ENCODE measurements at regions not wholly inside any gene's neighbourhood (a gene's known extent, or its start where the extent isn't known, plus 50 kb on each side); places are given as distances from the start of the nearest gene placed in this dataset.

DNA sequence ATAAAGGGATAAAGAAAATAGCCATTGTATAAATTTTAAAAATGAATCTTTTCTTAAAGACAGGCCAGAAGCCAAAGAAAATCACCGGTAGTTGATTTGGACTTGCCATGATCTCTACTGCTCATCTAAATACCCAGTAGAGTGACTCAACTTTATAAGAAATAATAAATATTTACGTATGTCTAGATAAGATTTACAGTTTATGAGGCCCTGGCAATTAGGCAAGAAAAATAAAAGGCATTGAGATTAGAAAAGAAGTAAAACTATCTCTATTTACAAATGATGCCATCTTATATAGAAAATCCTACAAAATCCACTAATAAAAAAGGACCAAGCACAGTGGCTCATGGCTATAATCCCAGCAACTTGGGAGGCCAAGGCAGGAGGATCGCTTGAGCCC is 765.5 kb upstream of the HTR2C start:
- POLR2A ChIA-PET, result no interaction called here
- Histone ChIP-seq H3K36me3 (ENCODE audit: control insufficient read depth in 2 of 2, insufficient read depth in 1 of 2, low read length in 2 of 2) (no peaks in the 10 kb centered on the region; a peak in 1 of 3 replicates), H3K4me3 (ENCODE audit: low read depth, low read length) (no peak overlapping the region), H3K27ac (ENCODE audit: extremely low read depth, low read depth, low read length) (no peak overlapping the region), H3K9me3 (ENCODE audit: control insufficient read depth, insufficient read depth, low read depth, low read length) (no peaks in the 10 kb centered on the region), H3K4me1 (ENCODE audit: control insufficient read depth, insufficient read depth, low read length) (no peaks in the 10 kb centered on the region)
- CTCF ChIA-PET, result no interaction called here
- TF ChIP-seq ZNF791 (tag by site-specific recombination; IDR thresholded peaks at IDR 0.05) (no peak), KLF8 (tag by site-specific recombination; IDR thresholded peaks at IDR 0.05) (no peak), GLI2 (tag by site-specific recombination; IDR thresholded peaks at IDR 0.05; ENCODE audit: borderline replicate concordance, low read depth) (no peak), ZNF548 (tag by site-specific recombination; IDR thresholded peaks at IDR 0.05) (no peak), ZNF48 (tag by site-specific recombination; IDR thresholded peaks at IDR 0.05) (no peak), ZNF10 (tag by site-specific recombination; IDR thresholded peaks at IDR 0.05) (no peak)
- TF ChIP-seq, protein P1, sequence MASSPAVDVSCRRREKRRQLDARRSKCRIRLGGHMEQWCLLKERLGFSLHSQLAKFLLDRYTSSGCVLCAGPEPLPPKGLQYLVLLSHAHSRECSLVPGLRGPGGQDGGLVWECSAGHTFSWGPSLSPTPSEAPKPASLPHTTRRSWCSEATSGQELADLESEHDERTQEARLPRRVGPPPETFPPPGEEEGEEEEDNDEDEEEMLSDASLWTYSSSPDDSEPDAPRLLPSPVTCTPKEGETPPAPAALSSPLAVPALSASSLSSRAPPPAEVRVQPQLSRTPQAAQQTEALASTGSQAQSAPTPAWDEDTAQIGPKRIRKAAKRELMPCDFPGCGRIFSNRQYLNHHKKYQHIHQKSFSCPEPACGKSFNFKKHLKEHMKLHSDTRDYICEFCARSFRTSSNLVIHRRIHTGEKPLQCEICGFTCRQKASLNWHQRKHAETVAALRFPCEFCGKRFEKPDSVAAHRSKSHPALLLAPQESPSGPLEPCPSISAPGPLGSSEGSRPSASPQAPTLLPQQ (tag by site-specific recombination; IDR thresholded peaks at IDR 0.05), result no peak
- TF ChIP-seq, protein P2, sequence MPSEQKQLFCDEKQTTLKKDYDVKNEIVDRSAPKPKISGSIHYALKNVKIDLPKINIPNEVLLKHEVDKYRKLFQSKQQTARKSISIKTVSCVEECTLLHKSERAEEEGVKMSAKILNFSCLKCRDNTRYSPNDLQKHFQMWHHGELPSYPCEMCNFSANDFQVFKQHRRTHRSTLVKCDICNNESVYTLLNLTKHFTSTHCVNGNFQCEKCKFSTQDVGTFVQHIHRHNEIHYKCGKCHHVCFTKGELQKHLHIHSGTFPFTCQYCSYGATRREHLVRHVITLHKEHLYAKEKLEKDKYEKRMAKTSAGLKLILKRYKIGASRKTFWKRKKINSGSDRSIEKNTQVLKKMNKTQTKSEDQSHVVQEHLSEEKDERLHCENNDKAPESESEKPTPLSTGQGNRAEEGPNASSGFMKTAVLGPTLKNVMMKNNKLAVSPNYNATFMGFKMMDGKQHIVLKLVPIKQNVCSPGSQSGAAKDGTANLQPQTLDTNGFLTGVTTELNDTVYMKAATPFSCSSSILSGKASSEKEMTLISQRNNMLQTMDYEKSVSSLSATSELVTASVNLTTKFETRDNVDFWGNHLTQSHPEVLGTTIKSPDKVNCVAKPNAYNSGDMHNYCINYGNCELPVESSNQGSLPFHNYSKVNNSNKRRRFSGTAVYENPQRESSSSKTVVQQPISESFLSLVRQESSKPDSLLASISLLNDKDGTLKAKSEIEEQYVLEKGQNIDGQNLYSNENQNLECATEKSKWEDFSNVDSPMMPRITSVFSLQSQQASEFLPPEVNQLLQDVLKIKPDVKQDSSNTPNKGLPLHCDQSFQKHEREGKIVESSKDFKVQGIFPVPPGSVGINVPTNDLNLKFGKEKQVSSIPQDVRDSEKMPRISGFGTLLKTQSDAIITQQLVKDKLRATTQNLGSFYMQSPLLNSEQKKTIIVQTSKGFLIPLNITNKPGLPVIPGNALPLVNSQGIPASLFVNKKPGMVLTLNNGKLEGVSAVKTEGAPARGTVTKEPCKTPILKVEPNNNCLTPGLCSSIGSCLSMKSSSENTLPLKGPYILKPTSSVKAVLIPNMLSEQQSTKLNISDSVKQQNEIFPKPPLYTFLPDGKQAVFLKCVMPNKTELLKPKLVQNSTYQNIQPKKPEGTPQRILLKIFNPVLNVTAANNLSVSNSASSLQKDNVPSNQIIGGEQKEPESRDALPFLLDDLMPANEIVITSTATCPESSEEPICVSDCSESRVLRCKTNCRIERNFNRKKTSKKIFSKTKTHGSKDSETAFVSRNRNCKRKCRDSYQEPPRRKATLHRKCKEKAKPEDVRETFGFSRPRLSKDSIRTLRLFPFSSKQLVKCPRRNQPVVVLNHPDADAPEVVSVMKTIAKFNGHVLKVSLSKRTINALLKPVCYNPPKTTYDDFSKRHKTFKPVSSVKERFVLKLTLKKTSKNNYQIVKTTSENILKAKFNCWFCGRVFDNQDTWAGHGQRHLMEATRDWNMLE (tag by site-specific recombination; conservative IDR thresholded peaks at IDR 0.05; ENCODE audit: low read depth), result no peak
- TF ChIP-seq, protein P3, sequence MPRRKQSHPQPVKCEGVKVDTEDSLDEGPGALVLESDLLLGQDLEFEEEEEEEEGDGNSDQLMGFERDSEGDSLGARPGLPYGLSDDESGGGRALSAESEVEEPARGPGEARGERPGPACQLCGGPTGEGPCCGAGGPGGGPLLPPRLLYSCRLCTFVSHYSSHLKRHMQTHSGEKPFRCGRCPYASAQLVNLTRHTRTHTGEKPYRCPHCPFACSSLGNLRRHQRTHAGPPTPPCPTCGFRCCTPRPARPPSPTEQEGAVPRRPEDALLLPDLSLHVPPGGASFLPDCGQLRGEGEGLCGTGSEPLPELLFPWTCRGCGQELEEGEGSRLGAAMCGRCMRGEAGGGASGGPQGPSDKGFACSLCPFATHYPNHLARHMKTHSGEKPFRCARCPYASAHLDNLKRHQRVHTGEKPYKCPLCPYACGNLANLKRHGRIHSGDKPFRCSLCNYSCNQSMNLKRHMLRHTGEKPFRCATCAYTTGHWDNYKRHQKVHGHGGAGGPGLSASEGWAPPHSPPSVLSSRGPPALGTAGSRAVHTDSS (tag by site-specific recombination; IDR thresholded peaks at IDR 0.05), result no peak

DNA sequence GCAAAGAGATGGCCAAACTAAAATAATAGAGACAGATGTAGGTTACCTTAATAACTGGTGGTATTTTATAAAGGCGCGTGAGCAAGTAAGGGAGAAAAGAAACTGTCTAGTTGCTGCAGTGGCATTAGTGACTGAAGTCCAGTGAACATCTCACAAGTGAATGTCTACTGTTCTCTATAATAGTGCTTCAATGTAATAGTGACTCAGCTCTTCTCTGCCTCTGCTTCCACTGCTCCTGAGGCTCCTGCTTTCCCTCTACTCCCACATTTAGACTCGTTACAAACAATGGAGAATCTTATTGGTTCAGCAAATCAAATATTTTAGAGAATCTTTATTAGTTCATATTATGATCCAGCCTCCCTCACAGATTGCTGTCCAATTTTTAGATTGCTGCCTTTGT is 779.1 kb upstream of the HTR2C start:
- TF ChIP-seq, protein P4, sequence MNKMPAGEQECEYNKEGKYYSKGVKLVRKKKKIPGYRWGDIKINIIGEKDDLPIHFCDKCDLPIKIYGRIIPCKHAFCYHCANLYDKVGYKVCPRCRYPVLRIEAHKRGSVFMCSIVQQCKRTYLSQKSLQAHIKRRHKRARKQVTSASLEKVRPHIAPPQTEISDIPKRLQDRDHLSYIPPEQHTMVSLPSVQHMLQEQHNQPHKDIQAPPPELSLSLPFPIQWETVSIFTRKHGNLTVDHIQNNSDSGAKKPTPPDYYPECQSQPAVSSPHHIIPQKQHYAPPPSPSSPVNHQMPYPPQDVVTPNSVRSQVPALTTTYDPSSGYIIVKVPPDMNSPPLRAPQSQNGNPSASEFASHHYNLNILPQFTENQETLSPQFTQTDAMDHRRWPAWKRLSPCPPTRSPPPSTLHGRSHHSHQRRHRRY (tag by site-specific recombination; IDR thresholded peaks at IDR 0.05), result no peak
- Histone ChIP-seq H3K27ac (ENCODE audit: extremely low read depth, low read depth, low read length) (no peak overlapping the region), H3K4me1 (ENCODE audit: control insufficient read depth, insufficient read depth, low read length) (no peaks in the 10 kb centered on the region), H3K9me3 (ENCODE audit: control insufficient read depth, insufficient read depth, low read depth, low read length) (no peaks in the 10 kb centered on the region), H3K4me3 (ENCODE audit: low read depth, low read length) (no peak overlapping the region), H3K36me3 (ENCODE audit: control insufficient read depth in 2 of 2, insufficient read depth in 1 of 2, low read length in 2 of 2) (no peaks in the 10 kb centered on the region)
- POLR2A ChIA-PET, result no interaction called here
- CTCF ChIA-PET, result no interaction called here

DNA sequence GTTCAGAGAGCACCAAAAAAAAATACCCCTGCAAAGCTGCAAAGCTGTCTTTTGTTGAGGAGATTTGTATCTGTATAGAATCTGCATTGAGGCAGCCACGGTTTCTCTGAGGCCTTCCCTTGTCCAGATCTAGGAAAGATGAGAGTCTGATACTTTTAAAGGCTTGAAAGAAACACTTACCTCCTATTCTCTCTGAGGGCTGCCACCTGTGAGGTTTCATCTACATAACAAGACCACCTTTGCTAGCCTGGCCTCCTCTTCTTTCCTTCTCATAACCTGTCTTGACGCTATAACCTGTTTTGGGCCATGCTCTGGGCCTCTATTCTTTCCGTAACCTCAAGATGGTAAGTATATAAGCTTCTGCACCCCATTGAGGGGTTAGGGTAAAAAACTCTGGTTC is 779.6 kb upstream of the HTR2C start:
- H3K27ac ChIP-seq (ENCODE audit: extremely low read depth, low read depth, low read length), result no peak overlapping the region
- no peak for TF ChIP-seq ZNF324 (tag by site-specific recombination; IDR thresholded peaks at IDR 0.05)
- TF ChIP-seq ZNF792 (tag by site-specific recombination; IDR thresholded peaks at IDR 0.05), result no peak
- no peak for TF ChIP-seq ZNF114 (tag by site-specific recombination; IDR thresholded peaks at IDR 0.05)
- no peak for TF ChIP-seq GLI4 (tag by site-specific recombination; IDR thresholded peaks at IDR 0.05)
- TF ChIP-seq, protein P5, sequence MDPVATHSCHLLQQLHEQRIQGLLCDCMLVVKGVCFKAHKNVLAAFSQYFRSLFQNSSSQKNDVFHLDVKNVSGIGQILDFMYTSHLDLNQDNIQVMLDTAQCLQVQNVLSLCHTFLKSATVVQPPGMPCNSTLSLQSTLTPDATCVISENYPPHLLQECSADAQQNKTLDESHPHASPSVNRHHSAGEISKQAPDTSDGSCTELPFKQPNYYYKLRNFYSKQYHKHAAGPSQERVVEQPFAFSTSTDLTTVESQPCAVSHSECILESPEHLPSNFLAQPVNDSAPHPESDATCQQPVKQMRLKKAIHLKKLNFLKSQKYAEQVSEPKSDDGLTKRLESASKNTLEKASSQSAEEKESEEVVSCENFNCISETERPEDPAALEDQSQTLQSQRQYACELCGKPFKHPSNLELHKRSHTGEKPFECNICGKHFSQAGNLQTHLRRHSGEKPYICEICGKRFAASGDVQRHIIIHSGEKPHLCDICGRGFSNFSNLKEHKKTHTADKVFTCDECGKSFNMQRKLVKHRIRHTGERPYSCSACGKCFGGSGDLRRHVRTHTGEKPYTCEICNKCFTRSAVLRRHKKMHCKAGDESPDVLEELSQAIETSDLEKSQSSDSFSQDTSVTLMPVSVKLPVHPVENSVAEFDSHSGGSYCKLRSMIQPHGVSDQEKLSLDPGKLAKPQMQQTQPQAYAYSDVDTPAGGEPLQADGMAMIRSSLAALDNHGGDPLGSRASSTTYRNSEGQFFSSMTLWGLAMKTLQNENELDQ (tag by site-specific recombination; IDR thresholded peaks at IDR 0.05; ENCODE audit: low read depth), result no peak
- TF ChIP-seq, protein P6, sequence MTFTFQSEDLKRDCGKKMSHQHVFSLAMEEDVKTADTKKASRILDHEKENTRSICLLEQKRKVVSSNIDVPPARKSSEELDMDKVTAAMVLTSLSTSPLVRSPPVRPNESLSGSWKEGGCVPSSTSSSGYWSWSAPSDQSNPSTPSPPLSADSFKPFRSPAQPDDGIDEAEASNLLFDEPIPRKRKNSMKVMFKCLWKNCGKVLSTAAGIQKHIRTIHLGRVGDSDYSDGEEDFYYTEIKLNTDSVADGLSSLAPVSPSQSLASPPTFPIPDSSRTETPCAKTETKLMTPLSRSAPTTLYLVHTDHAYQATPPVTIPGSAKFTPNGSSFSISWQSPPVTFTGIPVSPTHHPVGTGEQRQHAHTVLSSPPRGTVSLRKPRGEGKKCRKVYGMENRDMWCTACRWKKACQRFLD (tag by site-specific recombination; IDR thresholded peaks at IDR 0.05), result no peak
- no peak for TF ChIP-seq ZNF175 (tag by site-specific recombination; IDR thresholded peaks at IDR 0.05)
- no peak for TF ChIP-seq ZNF140 (tag by site-specific recombination; IDR thresholded peaks at IDR 0.05)
- no peak for TF ChIP-seq ZNF211 (tag by site-specific recombination; IDR thresholded peaks at IDR 0.05; ENCODE audit: low read depth)
- no peaks in the 10 kb centered on the region for H3K4me1 ChIP-seq (ENCODE audit: control insufficient read depth, insufficient read depth, low read length)

More for the DNA sequence above, 779.6 kb upstream of the HTR2C start:
- Histone ChIP-seq H3K36me3 (ENCODE audit: control insufficient read depth in 2 of 2, insufficient read depth in 1 of 2, low read length in 2 of 2) (no peaks in the 10 kb centered on the region), H3K9me3 (ENCODE audit: control insufficient read depth, insufficient read depth, low read depth, low read length) (no peaks in the 10 kb centered on the region), H3K4me3 (ENCODE audit: low read depth, low read length) (no peak overlapping the region)
- CTCF ChIA-PET, result no interaction called here
- POLR2A ChIA-PET, result no interaction called here

Data from HEK293 (cell line).